ENCODE measurements at regions not wholly inside any gene's neighbourhood (a gene's known extent, or its start where the extent isn't known, plus 50 kb on each side); places are given as distances from the start of the nearest gene placed in this dataset.

DNA sequence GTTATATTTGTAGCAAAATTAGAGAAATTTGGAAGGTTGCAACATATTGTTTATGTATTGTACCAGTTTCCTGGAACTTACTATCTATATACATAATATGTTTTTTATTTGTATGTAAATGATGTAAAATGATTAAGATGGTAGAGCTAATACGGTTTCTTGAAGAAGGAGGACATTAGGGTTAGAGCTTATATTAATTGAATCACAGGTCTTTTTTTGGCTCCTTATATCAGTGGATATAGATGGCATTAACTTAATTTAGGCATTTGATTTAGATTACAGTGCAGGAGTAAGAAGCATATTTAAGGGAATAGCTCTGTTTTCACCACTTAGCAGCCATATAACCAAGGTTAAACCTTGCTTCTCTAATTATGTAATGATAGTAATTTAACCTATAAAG lies 357.7 kb downstream of the USP25 start:
- no peak overlapping the region for H3K4me3 ChIP-seq (ENCODE audit: control insufficient read depth, low read depth, low read length)
- DNase-seq (ENCODE audit: low read depth), result no peak
- no peak for TF ChIP-seq CTCF (conservative IDR thresholded peaks at IDR 0.05; ENCODE audit: control insufficient read depth, insufficient read depth, low read depth, low read length)

- H3K4me3 ChIP-seq (ENCODE audit: control insufficient read depth, low read depth, low read length), result no peak overlapping the region
- TF ChIP-seq CTCF (conservative IDR thresholded peaks at IDR 0.05; ENCODE audit: control insufficient read depth, insufficient read depth, low read depth, low read length), result no peak
- no peak for DNase-seq (ENCODE audit: low read depth)
Measured at GRCh38 chr21:16088056-16088455, 358.3 kb downstream of the USP25 start.

- no peak for DNase-seq (ENCODE audit: low read depth)
Measured at GRCh38 chr21:16095005-16095404, 365.2 kb downstream of the USP25 start.

GRCh38 chr21:16096988-16097387 lies 367.2 kb downstream of the USP25 start:
- no peak overlapping the region for H3K4me3 ChIP-seq (ENCODE audit: control insufficient read depth, low read depth, low read length)
- TF ChIP-seq CTCF (conservative IDR thresholded peaks at IDR 0.05; ENCODE audit: control insufficient read depth, insufficient read depth, low read depth, low read length), result no peak
- no peak for DNase-seq (ENCODE audit: low read depth)

More at GRCh38 chr21:16095005-16095404, 365.2 kb downstream of the USP25 start:
- H3K4me3 ChIP-seq (ENCODE audit: control insufficient read depth, low read depth, low read length), result no peak overlapping the region
- TF ChIP-seq CTCF (conservative IDR thresholded peaks at IDR 0.05; ENCODE audit: control insufficient read depth, insufficient read depth, low read depth, low read length), result no peak

- H3K4me3 ChIP-seq (ENCODE audit: control insufficient read depth, low read depth, low read length), result no peak overlapping the region
- TF ChIP-seq CTCF (conservative IDR thresholded peaks at IDR 0.05; ENCODE audit: control insufficient read depth, insufficient read depth, low read depth, low read length), result no peak
- DNase-seq (ENCODE audit: low read depth), result no peak
Measured at GRCh38 chr21:16102113-16102512, 372.3 kb downstream of the USP25 start.

DNA sequence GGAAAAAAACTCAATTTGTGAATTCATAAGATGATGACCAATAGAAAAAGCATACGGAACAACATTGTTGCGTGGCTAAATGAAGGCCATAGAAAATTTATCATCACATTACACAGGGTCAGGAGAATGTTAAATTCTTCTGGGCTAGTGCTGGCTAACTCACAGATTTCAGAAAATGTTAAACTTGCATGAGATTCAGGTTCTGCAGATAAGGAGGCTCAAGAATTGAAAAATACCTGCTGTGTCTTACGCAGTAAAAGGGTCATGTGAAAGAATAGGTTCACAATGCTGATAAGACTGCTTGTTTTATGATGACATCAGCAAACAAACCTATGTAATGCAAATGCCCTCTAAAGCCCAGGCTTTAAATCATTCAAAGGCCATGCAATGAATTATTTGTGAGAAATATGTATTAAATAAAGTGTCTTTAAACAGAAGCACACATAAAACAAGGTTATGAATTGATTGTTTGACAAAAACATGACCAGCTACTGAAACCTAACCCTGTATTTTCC lies 378.8 kb downstream of the USP25 start:
- no peak overlapping the region for H3K4me3 ChIP-seq (ENCODE audit: control insufficient read depth, low read depth, low read length)
- no peak for TF ChIP-seq CTCF (conservative IDR thresholded peaks at IDR 0.05; ENCODE audit: control insufficient read depth, insufficient read depth, low read depth, low read length)
- no peak for DNase-seq (ENCODE audit: low read depth)

All from fibroblast of mammary gland (primary cell).